GM12878 (cell line): ENCODE measurements at regions not wholly inside any gene's neighbourhood (a gene's known extent, or its start where the extent isn't known, plus 50 kb on each side); places are given as distances from the start of the nearest gene placed in this dataset.
A peak's percentile ranks its signal among the peaks of the same experiment; 100 is the strongest.

Experiments
- ATAC-seq: fragments of 200-7000 bp; cut with Tn5 transposase; 3 replicates; pipeline ENCODE4 v1.9.1; 2020; ENCODE audit warnings: mild to moderate bottlenecking, moderate library complexity
- BruUV-seq: library from RNA; stranded (reverse); fragments of 400-500 nt; replicated peaks from 2 replicates; lab custom pipeline; 2021; lab: Mats Ljungman, UMichigan
- CTCF ChIA-PET: fragments of 300-600 bp; sonication (Branson Sonifier 250); formaldehyde crosslinking; extraction: SDS; loops from one replicate; lab custom pipeline; 2021; ENCODE audit warnings: inconsistent platforms; lab: Yijun Ruan, JAX
- POLR2A ChIA-PET: fragments of 350-600 bp; formaldehyde crosslinking; extraction: SDS; loops from one replicate; lab custom pipeline; 2021; ENCODE audit warnings: inconsistent platforms; lab: Charles Lee
- RAD21 ChIA-PET: fragments of 300-600 bp; sonication (Branson Sonifier 250); formaldehyde crosslinking; loops from one replicate; lab custom pipeline; 2023; ENCODE audit warnings: antibody characterized with exemption; ENCODE audit not compliant: unreplicated experiment; lab: Charles Lee
- SMC1A ChIA-PET: fragments of 300-600 bp; sonication (Branson Sonifier 250); formaldehyde crosslinking; loops from one replicate; lab custom pipeline; 2023; ENCODE audit not compliant: unreplicated experiment, uncharacterized antibody; lab: Charles Lee
- DNase-seq: peaks from one replicate; pipeline ENCODE4 v3.0.0-alpha.2; 2011; ENCODE audit warnings: low read depth, low spot score
- FAIRE-seq: peaks from 3 replicates; lab custom pipeline; 2011; peaks lifted over from hg19 to GRCh38; lab: Jason Lieb, UNC
- H2AFZ ChIP-seq: 2 replicates; pipeline ENCODE4 v1.6.0; 2011; ENCODE audit warnings: low read depth, low read length, control low read depth; ENCODE audit not compliant: control insufficient read depth
- H3K27ac ChIP-seq: 2 replicates; pipeline ENCODE4 v1.5.1; 2011; ENCODE audit warnings: control low read depth; ENCODE audit not compliant: control insufficient read depth, insufficient read depth
- H3K27me3 ChIP-seq, 2 experiments: replicated peaks in 1 of 2; 2 replicates each; pipeline versions ENCODE4 v1.6.0 to v1.6.1; 2011; ENCODE audit warnings: low read length in 1 of 2; ENCODE audit not compliant: control insufficient read depth in 2 of 2, insufficient read depth in 2 of 2
- H3K36me3 ChIP-seq, 2 experiments: 2 replicates each; pipeline ENCODE4 v1.5.1; 2011; ENCODE audit warnings: low read length in 1 of 2; ENCODE audit not compliant: control insufficient read depth in 2 of 2, insufficient read depth in 2 of 2
- H3K4me1 ChIP-seq: 2 replicates; pipeline ENCODE4 v1.6.1; 2011; ENCODE audit warnings: mild to moderate bottlenecking, low read length, moderate library complexity, mixed read lengths; ENCODE audit not compliant: control insufficient read depth, insufficient read depth
- H3K4me2 ChIP-seq: 2 replicates; pipeline ENCODE4 v1.6.0; 2011; ENCODE audit warnings: control low read depth; ENCODE audit not compliant: control insufficient read depth, insufficient read depth
- H3K4me3 ChIP-seq: fragments of 200-600 bp; sonication (generic); 2 replicates; pipeline ENCODE4 v1.5.1; 2016
- H3K79me2 ChIP-seq: 2 replicates; pipeline ENCODE4 v1.6.0; 2011; ENCODE audit warnings: low read length; ENCODE audit not compliant: control insufficient read depth, insufficient read depth
- H3K9ac ChIP-seq: 2 replicates; pipeline ENCODE4 v1.8.0; 2011; ENCODE audit warnings: low read length, control low read depth, mixed read lengths; ENCODE audit not compliant: control insufficient read depth, insufficient read depth
- H3K9me3 ChIP-seq: replicated peaks from 3 replicates; pipeline ENCODE4 v1.5.1; 2011; ENCODE audit warnings: mild to moderate bottlenecking, low read length; ENCODE audit not compliant: control insufficient read depth, insufficient read depth
- H4K20me1 ChIP-seq: 2 replicates; pipeline ENCODE4 v1.6.0; 2011; ENCODE audit not compliant: control insufficient read depth, insufficient read depth
- ASH2L ChIP-seq: fragments of 300-600, 200-600 bp; sonication (generic); IDR thresholded peaks from 2 replicates; pipeline ENCODE4 v1.6.1; 2017; ENCODE audit warnings: low read depth, mild to moderate bottlenecking, borderline replicate concordance
- EED ChIP-seq: sonication (generic); IDR thresholded peaks from 2 replicates; pipeline ENCODE4 v1.6.1; 2016; ENCODE audit warnings: antibody characterized with exemption, low read depth
- EZH2 ChIP-seq: IDR thresholded peaks from 2 replicates; pipeline ENCODE4 v1.6.1; 2012; ENCODE audit warnings: low read depth, mild to moderate bottlenecking, control low read depth, inconsistent platforms, low read length, borderline replicate concordance; ENCODE audit not compliant: control insufficient read depth
- FOXM1 ChIP-seq: IDR thresholded peaks from 2 replicates; pipeline ENCODE4 v1.6.1; 2012; ENCODE audit warnings: low read depth, mild to moderate bottlenecking, inconsistent platforms, low read length, moderate library complexity
- GATAD2B ChIP-seq: fragments of 450-650 bp; conservative IDR thresholded peaks from 2 replicates; pipeline ENCODE4 v1.6.1; 2017; ENCODE audit warnings: low read depth, mild to moderate bottlenecking, moderate library complexity
- HDAC2 ChIP-seq: fragments of 200-600 bp; sonication (generic); IDR thresholded peaks from 2 replicates; pipeline ENCODE4 v1.6.1; 2017
- IKZF1 ChIP-seq: fragments of 450-650 bp; conservative IDR thresholded peaks from 2 replicates; pipeline ENCODE4 v1.6.1; 2017; ENCODE audit warnings: antibody characterized with exemption, mild to moderate bottlenecking
- KAT2A ChIP-seq: conservative IDR thresholded peaks from 2 replicates; pipeline ENCODE4 v1.6.1; 2011; ENCODE audit warnings: low read depth, low read length; ENCODE audit not compliant: control insufficient read depth
- RUNX3 ChIP-seq: IDR thresholded peaks from 2 replicates; pipeline ENCODE4 v1.6.1; 2012; ENCODE audit warnings: low read length, inconsistent platforms
- SMARCA5 ChIP-seq: fragments of 450-650 bp; IDR thresholded peaks from 2 replicates; pipeline ENCODE4 v1.6.1; 2017; ENCODE audit warnings: mild to moderate bottlenecking
- TAF1 ChIP-seq: IDR thresholded peaks from 2 replicates; pipeline ENCODE4 v1.6.1; 2011; ENCODE audit warnings: mild to moderate bottlenecking, low read depth, low read length, borderline replicate concordance
- WGBS: methylation state at CpG from one replicate; pipeline ENCODE4 v1.1.6; 2016; ENCODE audit warnings: low lambda C conversion rate; ENCODE audit not compliant: insufficient replicate concordance, insufficient coverage; ENCODE audit errors: missing lambda C conversion rate; 5-methylcytosine and 5-hydroxymethylcytosine counted together
- in situ Hi-C: fragments of 300-500 bp; cut with MboI; formaldehyde crosslinking; loops from 9 replicates; pipeline ENCODE4 v1.14.3; 2018; ENCODE audit warnings: mixed read lengths
- intact Hi-C: fragments of 100-400 bp; cut with micrococcal nuclease; formaldehyde crosslinking; loops from one replicate; pipeline ENCODE4 v1.14.2; 2022; ENCODE audit not compliant: unreplicated experiment
- TF ChIP-seq, protein P1 (sequence below): IDR thresholded peaks from 2 replicates; pipeline ENCODE4 v1.6.1; 2011; ENCODE audit warnings: mild to moderate bottlenecking, low read depth, low read length, moderate library complexity; ENCODE audit not compliant: insufficient replicate concordance
- TF ChIP-seq, protein P2 (sequence below): IDR thresholded peaks from 2 replicates; pipeline ENCODE4 v1.6.1; 2011; ENCODE audit warnings: low read depth, low read length, improper control_type of control experiment, borderline replicate concordance
- TF ChIP-seq, protein P3 (sequence below): fragments of 150-350 bp; IDR thresholded peaks from 2 replicates; pipeline ENCODE4 v1.6.1; 2014; ENCODE audit warnings: mild to moderate bottlenecking, low read depth, low read length
- TF ChIP-seq, protein P4 (sequence below): fragments of 450-650 bp; IDR thresholded peaks from 2 replicates; pipeline ENCODE4 v1.6.1; 2017; ENCODE audit warnings: mild to moderate bottlenecking, low read depth, inconsistent platforms; ENCODE audit not compliant: poor library complexity, severe bottlenecking
- TF ChIP-seq, protein P5 (sequence below): IDR thresholded peaks from 2 replicates; pipeline ENCODE4 v1.6.1; 2011; ENCODE audit warnings: borderline replicate concordance, low read depth, mild to moderate bottlenecking, moderate library complexity, mixed read lengths, low read length; ENCODE audit not compliant: insufficient read depth; ENCODE audit errors: extremely low read length

DNA sequence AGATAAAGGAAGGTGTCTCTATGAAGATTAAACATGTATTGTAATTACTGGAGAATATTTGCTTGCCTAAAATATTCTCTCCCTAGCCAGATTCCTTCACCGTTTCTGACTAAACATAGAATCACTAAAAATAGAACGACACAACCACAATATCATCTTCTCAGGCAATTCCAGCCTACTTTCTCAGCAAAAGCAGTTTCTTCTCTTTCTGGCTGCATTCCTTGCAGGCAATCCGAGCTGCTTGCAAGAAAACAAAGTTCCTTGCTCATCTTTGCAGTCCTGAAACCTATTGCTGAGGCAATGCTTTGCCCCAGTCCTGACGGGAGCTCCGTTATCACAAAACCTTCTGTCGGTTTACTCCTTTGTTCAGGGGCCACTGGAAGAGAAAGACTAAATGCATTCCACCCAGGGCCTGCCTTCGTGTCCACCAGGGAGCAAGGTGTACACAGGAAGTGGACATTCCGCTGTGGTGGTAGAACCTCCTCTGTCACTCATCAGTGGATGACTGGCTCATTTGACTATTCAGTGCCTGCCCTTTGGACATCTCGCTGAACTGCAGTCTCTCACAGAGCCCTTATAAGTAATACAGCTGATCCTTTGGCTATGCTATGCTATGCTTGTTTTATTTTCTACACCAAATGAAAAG is 239.2 kb upstream of the DOK6 start:
- SMC1A ChIA-PET: no interaction called here
- TF ChIP-seq, protein P1, sequence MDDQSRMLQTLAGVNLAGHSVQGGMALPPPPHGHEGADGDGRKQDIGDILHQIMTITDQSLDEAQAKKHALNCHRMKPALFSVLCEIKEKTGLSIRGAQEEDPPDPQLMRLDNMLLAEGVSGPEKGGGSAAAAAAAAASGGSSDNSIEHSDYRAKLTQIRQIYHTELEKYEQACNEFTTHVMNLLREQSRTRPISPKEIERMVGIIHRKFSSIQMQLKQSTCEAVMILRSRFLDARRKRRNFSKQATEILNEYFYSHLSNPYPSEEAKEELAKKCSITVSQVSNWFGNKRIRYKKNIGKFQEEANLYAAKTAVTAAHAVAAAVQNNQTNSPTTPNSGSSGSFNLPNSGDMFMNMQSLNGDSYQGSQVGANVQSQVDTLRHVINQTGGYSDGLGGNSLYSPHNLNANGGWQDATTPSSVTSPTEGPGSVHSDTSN: no peak
- no peak for TF ChIP-seq FOXM1
- no peak for TF ChIP-seq IKZF1
- no peak for TF ChIP-seq EED
- TF ChIP-seq, protein P2, sequence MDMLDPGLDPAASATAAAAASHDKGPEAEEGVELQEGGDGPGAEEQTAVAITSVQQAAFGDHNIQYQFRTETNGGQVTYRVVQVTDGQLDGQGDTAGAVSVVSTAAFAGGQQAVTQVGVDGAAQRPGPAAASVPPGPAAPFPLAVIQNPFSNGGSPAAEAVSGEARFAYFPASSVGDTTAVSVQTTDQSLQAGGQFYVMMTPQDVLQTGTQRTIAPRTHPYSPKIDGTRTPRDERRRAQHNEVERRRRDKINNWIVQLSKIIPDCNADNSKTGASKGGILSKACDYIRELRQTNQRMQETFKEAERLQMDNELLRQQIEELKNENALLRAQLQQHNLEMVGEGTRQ: no peak
- no peak for TF ChIP-seq EZH2
- TF ChIP-seq KAT2A: no peak
- TF ChIP-seq GATAD2B: no peak
- TF ChIP-seq, protein P3, sequence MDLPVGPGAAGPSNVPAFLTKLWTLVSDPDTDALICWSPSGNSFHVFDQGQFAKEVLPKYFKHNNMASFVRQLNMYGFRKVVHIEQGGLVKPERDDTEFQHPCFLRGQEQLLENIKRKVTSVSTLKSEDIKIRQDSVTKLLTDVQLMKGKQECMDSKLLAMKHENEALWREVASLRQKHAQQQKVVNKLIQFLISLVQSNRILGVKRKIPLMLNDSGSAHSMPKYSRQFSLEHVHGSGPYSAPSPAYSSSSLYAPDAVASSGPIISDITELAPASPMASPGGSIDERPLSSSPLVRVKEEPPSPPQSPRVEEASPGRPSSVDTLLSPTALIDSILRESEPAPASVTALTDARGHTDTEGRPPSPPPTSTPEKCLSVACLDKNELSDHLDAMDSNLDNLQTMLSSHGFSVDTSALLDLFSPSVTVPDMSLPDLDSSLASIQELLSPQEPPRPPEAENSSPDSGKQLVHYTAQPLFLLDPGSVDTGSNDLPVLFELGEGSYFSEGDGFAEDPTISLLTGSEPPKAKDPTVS: no peak
- TF ChIP-seq HDAC2: no peak
- TF ChIP-seq ASH2L: no peak
- no peak for TF ChIP-seq RUNX3
- no peak for TF ChIP-seq SMARCA5
- TF ChIP-seq TAF1: no peak
- TF ChIP-seq, protein P4, sequence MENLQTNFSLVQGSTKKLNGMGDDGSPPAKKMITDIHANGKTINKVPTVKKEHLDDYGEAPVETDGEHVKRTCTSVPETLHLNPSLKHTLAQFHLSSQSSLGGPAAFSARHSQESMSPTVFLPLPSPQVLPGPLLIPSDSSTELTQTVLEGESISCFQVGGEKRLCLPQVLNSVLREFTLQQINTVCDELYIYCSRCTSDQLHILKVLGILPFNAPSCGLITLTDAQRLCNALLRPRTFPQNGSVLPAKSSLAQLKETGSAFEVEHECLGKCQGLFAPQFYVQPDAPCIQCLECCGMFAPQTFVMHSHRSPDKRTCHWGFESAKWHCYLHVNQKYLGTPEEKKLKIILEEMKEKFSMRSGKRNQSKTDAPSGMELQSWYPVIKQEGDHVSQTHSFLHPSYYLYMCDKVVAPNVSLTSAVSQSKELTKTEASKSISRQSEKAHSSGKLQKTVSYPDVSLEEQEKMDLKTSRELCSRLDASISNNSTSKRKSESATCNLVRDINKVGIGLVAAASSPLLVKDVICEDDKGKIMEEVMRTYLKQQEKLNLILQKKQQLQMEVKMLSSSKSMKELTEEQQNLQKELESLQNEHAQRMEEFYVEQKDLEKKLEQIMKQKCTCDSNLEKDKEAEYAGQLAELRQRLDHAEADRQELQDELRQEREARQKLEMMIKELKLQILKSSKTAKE: no peak
- TF ChIP-seq, protein P5, sequence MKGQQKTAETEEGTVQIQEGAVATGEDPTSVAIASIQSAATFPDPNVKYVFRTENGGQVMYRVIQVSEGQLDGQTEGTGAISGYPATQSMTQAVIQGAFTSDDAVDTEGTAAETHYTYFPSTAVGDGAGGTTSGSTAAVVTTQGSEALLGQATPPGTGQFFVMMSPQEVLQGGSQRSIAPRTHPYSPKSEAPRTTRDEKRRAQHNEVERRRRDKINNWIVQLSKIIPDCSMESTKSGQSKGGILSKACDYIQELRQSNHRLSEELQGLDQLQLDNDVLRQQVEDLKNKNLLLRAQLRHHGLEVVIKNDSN: no peak
- TF ChIP-seq, all 136 proteins: peak for 0
- Histone ChIP-seq H4K20me1 (no peaks in the 10 kb centered on the region), H3K79me2 (no peaks in the 10 kb centered on the region), H2AFZ (no peak overlapping the region), H3K4me2 (no peak overlapping the region), H3K4me3 (no peak overlapping the region), H3K36me3 (no peaks in the 10 kb centered on the region), H3K9ac (no peak overlapping the region), H3K27me3 (no peaks in the 10 kb centered on the region), H3K9me3 (no peaks in the 10 kb centered on the region), H3K27ac (no peak overlapping the region), H3K4me1 (no peaks in the 10 kb centered on the region)
- POLR2A ChIA-PET: no interaction called here
- BruUV-seq: no TSS peak
- CTCF ChIA-PET: no interaction called here
- WGBS: 37% methylated on average over 9 of the region's 9 CpGs
- 0 out of 3 replicates have a peak, but pooled peaks have one; percentile 24 for ATAC-seq
- RAD21 ChIA-PET: interaction anchor here (1.0 kb wide), 1 partner anchor 25 kb away, joined by 3 read pairs; no protein-coding TSS in a partner anchor
- in situ Hi-C loops: no loop called here
- FAIRE-seq: no peak
- no peak for DNase-seq
- intact Hi-C loops: no loop called here
